Upper lobe of right lung (tissue), 1 donor: ENCODE measurements at regions not wholly inside any gene's neighbourhood (a gene's known extent, or its start where the extent isn't known, plus 50 kb on each side); places are given as distances from the start of the nearest gene placed in this dataset.

ENCODE experiments used
- ATAC-seq: fragments of 200-7000 bp; cut with Tn5 transposase; one replicate; pipeline ENCODE4 v1.9.1; 2020; ENCODE audit warnings: mild to moderate bottlenecking, moderate library complexity
- DNase-seq: peaks from one replicate; pipeline ENCODE4 v3.0.0-alpha.2; 2020
- H3K27ac ChIP-seq: fragments of 200-600 bp; one replicate; pipeline ENCODE4 v1.8.0; 2022
- H3K27me3 ChIP-seq: fragments of 200-600 bp; one replicate; pipeline ENCODE4 v1.8.0; 2022; ENCODE audit warnings: mild to moderate bottlenecking
- H3K36me3 ChIP-seq: fragments of 200-600 bp; one replicate; pipeline ENCODE4 v1.8.0; 2022
- H3K4me1 ChIP-seq: fragments of 200-600 bp; one replicate; pipeline ENCODE4 v1.8.0; 2022
- H3K4me3 ChIP-seq: fragments of 200-600 bp; one replicate; pipeline ENCODE4 v1.8.0; 2022; ENCODE audit warnings: mild to moderate bottlenecking
- H3K9me3 ChIP-seq: fragments of 200-600 bp; one replicate; pipeline ENCODE4 v1.8.0; 2022
- intact Hi-C: fragments of 100-400 bp; cut with DNase I; formaldehyde crosslinking; loops from one replicate; pipeline ENCODE4 v1.11.0; 2022
- TF ChIP-seq, protein P1 (sequence below): fragments of 200-600 bp; IDR thresholded peaks from one replicate; pipeline ENCODE4 v1.8.0; 2022; ENCODE audit warnings: antibody characterized with exemption
- donor health status: DM: no; HTN: yes; CAD: no; lungs with severe emphysema.

DNA sequence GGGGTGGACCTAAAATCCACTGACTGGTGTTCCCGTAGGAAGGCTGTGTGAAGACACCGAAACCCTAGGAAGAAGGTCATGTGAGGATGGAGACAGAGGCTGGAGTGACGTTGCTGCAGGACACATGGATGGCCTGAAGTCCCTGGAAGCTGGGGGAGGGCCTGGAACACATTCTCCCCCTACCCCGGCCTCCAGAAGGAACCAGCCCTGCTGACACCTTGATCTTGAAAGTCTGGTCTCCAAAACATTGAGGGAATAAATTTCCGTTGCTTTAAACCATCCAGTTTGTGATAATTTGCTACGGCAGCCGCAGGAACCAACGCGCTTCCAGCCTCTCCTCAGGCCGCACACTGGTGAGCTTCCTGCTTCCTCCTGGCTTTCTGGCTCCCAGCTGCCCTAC lies 288.2 kb downstream of the GLRX3 start:
- no peaks in the 10 kb centered on the region for H3K27me3 ChIP-seq
- H3K4me3 ChIP-seq, result no peak overlapping the region
- intact Hi-C loops, result no loop called here
- no peak for ATAC-seq
- H3K27ac ChIP-seq, result no peak overlapping the region
- H3K36me3 ChIP-seq, result no peaks in the 10 kb centered on the region
- no peak for DNase-seq
- H3K4me1 ChIP-seq, result no peaks in the 10 kb centered on the region
- TF ChIP-seq, protein P1, sequence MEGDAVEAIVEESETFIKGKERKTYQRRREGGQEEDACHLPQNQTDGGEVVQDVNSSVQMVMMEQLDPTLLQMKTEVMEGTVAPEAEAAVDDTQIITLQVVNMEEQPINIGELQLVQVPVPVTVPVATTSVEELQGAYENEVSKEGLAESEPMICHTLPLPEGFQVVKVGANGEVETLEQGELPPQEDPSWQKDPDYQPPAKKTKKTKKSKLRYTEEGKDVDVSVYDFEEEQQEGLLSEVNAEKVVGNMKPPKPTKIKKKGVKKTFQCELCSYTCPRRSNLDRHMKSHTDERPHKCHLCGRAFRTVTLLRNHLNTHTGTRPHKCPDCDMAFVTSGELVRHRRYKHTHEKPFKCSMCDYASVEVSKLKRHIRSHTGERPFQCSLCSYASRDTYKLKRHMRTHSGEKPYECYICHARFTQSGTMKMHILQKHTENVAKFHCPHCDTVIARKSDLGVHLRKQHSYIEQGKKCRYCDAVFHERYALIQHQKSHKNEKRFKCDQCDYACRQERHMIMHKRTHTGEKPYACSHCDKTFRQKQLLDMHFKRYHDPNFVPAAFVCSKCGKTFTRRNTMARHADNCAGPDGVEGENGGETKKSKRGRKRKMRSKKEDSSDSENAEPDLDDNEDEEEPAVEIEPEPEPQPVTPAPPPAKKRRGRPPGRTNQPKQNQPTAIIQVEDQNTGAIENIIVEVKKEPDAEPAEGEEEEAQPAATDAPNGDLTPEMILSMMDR, result no peak
- no peaks in the 10 kb centered on the region for H3K9me3 ChIP-seq

DNA sequence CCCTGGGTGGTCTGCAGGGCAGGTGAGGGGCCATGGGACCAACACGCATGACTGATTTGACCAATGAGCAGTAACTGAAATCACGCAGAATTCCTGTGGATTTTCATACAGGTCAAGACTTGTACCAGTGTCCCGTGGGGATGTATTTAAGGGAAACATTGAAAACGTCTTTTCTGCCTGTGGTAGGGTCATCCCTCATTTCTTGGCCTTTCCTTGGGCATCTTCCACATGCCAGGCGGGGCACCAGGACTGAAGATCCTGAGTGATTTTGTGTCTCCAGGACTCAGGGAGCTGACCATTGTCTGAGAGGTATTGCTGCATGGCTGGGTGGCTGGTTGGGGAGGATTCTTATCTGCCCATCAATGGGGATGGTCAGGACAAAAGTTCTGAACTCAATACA lies 289.0 kb downstream of the GLRX3 start:
- Histone ChIP-seq H3K27ac (no peak overlapping the region), H3K27me3 (no peaks in the 10 kb centered on the region), H3K9me3 (no peaks in the 10 kb centered on the region), H3K36me3 (no peaks in the 10 kb centered on the region), H3K4me3 (no peak overlapping the region), H3K4me1 (no peaks in the 10 kb centered on the region)
- TF ChIP-seq, protein P1, result no peak
- intact Hi-C loops, result no loop called here
- ATAC-seq (no peak), DNase-seq (no peak)

DNA sequence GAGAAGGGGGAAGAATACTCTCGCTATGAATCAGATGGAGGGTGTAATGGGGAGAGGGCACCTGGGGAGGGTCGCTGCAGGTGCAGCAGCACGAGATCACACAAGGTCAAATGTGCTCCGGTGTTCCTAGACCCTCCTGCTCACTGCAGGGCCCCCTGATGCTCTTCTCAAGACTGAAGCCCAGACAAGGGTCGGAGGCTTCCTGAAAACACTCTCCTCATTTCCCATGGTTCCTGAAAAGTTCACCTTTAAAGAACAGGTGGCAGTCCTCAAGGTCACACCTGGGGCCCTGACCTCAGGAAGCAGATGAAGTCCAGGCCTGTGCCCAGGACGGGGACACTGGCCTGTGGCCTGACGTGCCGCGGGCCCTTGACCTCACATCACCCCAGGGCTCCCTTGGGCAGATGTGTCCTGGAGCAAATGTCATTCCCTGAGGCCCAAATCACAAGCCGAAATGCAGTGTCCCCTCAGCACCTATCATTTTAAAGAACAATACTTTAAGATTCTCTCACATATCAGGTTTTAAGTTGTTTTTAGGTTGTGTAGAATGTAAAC lies 289.8 kb downstream of the GLRX3 start:
- ATAC-seq (no peak), DNase-seq (no peak)
- Histone ChIP-seq H3K27me3 (no peaks in the 10 kb centered on the region), H3K9me3 (no peaks in the 10 kb centered on the region), H3K27ac (no peak overlapping the region), H3K4me3 (no peak overlapping the region), H3K4me1 (no peaks in the 10 kb centered on the region), H3K36me3 (no peaks in the 10 kb centered on the region)
- intact Hi-C loops, result no loop called here
- TF ChIP-seq, protein P1, result no peak

DNA sequence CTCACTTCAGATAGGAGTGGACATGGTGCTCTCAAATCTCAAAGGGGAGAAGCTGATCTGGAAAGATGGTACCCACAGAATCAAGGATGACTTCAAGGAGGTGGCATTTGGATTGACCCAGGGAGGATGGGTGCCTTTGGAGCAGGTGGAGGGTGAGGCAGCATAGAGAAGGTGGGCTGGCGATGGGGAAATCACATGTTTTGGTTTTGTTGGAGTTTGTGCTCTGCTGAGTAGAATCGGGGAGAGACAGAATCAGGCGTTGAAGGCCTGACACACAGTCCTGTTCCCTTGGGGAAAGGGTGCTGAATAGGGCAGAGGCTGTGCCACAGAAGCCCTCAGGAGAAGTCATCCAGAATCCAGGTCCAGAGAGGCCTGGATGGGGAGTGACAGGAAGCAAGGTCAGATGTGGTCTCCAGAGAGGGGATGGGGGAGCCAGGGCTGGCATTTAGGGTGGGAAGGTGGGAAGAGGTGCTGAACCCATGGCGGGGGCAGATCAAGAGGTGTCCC lies 291.1 kb downstream of the GLRX3 start:
- TF ChIP-seq, protein P1, result no peak
- no peak for ATAC-seq
- no peaks in the 10 kb centered on the region for H3K27me3 ChIP-seq
- intact Hi-C loops, result no loop called here
- H3K27ac ChIP-seq, result no peak overlapping the region
- no peak overlapping the region for H3K4me3 ChIP-seq
- H3K9me3 ChIP-seq, result no peaks in the 10 kb centered on the region
- DNase-seq, result no peak
- no peaks in the 10 kb centered on the region for H3K4me1 ChIP-seq
- no peaks in the 10 kb centered on the region for H3K36me3 ChIP-seq

DNA sequence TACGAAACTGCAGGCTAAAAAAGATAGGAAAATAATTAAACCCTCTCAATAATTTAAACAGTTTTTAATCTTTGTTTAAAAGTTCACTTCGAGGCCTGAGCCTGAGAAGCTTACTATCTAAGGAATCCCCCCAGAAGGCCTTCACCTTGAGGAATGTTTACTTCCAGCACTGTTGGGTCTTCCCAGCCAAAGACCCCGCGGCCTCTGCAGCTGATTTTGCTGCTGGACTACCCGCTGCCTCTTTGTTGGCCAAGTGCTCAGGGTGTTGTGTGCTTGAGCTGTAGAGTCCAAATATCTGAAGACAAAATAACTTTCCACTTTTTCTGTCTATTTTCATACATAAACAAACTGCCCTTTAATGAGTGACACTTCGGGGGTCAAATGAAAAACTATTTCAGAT lies 292.7 kb downstream of the GLRX3 start:
- Histone ChIP-seq H3K27me3 (no peaks in the 10 kb centered on the region), H3K4me1 (no peaks in the 10 kb centered on the region), H3K27ac (no peak overlapping the region), H3K4me3 (no peak overlapping the region), H3K36me3 (no peaks in the 10 kb centered on the region), H3K9me3 (no peaks in the 10 kb centered on the region)
- TF ChIP-seq, protein P1, result no peak
- intact Hi-C loops, result no loop called here
- DNase-seq (no peak), ATAC-seq (no peak)

DNA sequence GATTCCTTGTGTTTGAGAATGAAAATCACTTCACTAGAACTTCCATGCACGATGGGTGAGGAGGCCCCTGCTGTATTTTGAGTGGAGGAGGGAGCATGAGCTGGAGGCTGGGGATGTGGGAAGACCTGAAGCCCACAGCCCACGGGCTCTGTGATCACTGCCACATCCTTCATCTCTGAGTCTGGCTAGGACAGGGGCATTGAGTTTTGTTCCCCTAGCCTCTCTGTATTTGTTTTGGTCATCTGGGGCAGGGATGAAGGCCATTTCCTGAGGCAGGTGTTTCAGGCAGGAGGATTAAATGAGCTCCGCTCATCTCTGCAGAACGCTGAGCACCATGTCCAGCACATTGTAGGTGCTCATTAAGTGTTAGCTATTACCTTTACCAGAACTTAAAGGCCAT lies 293.6 kb downstream of the GLRX3 start:
- Histone ChIP-seq H3K4me1 (no peaks in the 10 kb centered on the region), H3K36me3 (no peaks in the 10 kb centered on the region), H3K27me3 (no peaks in the 10 kb centered on the region), H3K4me3 (no peak overlapping the region), H3K27ac (no peak overlapping the region), H3K9me3 (no peaks in the 10 kb centered on the region)
- intact Hi-C loops, result no loop called here
- no peak for ATAC-seq
- TF ChIP-seq, protein P1, result no peak
- DNase-seq, result no peak
